C4-2B (cell line): ENCODE measurements at regions not wholly inside any gene's neighbourhood (a gene's known extent, or its start where the extent isn't known, plus 50 kb on each side); places are given as distances from the start of the nearest gene placed in this dataset.

Experiments used
- ZFX ChIP-seq: fragments of 450-650 bp; IDR thresholded peaks from 2 replicates; pipeline ENCODE4 v1.6.1; 2017
- TF ChIP-seq, protein P1 (sequence below): fragments of 450-650 bp; conservative IDR thresholded peaks from 2 replicates; pipeline ENCODE4 v1.5.1; 2017; ENCODE audit warnings: mild to moderate bottlenecking

DNA sequence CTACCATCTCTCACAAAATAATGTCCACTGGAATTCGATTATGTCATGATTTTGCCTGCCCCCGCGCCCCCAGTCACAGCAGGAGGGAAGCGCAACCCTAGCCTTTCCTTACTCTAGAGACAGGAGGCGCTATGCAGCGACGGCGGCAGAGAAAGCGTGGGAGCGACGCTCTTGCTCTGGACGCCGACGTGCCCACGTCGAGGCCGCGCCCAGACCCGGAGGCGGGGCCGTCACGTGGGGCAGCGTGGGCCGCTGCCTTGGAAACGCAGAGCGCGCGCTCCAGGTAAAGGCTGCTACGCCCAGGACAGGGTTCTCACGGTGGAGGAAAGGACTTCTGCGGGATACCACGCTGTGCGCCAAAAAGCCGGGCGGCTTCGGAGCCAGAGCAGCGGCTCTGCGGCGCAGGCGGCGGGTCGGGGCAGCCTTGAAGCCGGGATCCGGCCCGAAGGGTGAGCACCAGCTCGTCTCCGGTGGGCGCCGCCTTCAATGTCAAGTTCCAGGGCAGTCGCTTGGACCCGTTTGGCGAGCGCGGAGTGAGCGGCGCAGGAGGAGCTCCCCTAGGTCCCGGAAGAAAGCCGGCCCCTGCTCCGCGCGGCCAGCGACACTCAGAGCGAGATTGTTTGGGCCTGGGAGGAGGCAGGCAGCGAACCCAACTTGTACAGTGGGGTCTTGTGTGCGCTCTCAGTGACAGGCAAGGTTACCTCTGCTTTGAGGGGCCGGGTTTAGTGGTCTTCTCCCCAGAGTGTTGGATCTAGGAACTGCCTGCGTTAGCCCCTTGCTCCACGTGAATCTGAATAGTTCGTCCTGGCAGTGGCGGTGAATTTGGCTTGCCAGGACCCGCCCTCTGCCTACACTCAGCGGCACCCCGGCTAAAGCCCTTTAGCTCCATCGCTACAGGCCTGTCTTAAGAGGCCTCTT is 121.7 kb downstream of the MRPL57 start:
- TF ChIP-seq, protein P1, sequence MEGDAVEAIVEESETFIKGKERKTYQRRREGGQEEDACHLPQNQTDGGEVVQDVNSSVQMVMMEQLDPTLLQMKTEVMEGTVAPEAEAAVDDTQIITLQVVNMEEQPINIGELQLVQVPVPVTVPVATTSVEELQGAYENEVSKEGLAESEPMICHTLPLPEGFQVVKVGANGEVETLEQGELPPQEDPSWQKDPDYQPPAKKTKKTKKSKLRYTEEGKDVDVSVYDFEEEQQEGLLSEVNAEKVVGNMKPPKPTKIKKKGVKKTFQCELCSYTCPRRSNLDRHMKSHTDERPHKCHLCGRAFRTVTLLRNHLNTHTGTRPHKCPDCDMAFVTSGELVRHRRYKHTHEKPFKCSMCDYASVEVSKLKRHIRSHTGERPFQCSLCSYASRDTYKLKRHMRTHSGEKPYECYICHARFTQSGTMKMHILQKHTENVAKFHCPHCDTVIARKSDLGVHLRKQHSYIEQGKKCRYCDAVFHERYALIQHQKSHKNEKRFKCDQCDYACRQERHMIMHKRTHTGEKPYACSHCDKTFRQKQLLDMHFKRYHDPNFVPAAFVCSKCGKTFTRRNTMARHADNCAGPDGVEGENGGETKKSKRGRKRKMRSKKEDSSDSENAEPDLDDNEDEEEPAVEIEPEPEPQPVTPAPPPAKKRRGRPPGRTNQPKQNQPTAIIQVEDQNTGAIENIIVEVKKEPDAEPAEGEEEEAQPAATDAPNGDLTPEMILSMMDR, result peak; percentile 99
- peak; percentile 77 for TF ChIP-seq ZFX
